ENCODE measurements at regions not wholly inside any gene's neighbourhood (a gene's known extent, or its start where the extent isn't known, plus 50 kb on each side); places are given as distances from the start of the nearest gene placed in this dataset.
"Not testable (repeated sequence)": the region's sequence is repeated elsewhere in the genome, so short reads cannot be mapped to it uniquely, and the experiment has no call there.

DNA sequence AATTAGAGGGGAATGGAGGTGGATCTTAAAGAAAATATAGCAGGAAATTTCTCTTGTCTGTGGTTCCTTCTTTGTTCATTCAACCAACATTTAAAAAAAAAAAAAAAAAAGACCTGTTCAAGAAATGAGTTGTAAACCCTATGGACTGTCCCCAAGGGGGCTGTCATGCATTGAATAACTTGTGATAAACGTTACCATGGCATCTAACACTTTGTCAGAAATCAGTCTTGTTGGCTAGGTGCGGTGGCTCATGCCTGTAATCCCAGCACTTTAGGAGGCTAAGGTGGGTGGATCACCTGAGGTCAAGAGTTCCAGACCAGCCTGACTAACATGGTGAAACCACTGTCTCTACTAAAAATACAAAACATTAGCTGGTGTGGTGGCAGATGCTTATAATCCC, 381.7 kb downstream of the BCKDHB start:
- Histone ChIP-seq H3K4me1 (no peaks in the 10 kb centered on the region), H3K36me3 (ENCODE audit: insufficient read depth in 1 of 2, low read depth in 1 of 2) (no peaks in the 10 kb centered on the region), H3K9me3 (no peaks in the 10 kb centered on the region), H3K27ac (no peak overlapping the region), H3K27me3 (ENCODE audit: insufficient read depth in 3 of 3, low read length in 2 of 3) (no peaks in the 10 kb centered on the region), H3K4me3 (no peak overlapping the region)
- TF ChIP-seq, protein P1, sequence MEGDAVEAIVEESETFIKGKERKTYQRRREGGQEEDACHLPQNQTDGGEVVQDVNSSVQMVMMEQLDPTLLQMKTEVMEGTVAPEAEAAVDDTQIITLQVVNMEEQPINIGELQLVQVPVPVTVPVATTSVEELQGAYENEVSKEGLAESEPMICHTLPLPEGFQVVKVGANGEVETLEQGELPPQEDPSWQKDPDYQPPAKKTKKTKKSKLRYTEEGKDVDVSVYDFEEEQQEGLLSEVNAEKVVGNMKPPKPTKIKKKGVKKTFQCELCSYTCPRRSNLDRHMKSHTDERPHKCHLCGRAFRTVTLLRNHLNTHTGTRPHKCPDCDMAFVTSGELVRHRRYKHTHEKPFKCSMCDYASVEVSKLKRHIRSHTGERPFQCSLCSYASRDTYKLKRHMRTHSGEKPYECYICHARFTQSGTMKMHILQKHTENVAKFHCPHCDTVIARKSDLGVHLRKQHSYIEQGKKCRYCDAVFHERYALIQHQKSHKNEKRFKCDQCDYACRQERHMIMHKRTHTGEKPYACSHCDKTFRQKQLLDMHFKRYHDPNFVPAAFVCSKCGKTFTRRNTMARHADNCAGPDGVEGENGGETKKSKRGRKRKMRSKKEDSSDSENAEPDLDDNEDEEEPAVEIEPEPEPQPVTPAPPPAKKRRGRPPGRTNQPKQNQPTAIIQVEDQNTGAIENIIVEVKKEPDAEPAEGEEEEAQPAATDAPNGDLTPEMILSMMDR (IDR thresholded peaks at IDR 0.05): no peak
- 38 to 48% (median 42%) methylated on average over 2 of the region's 2 CpGs for WGBS, 3 donors
- intact Hi-C loops (cut with DNase I): no loop called here
- no peak for DNase-seq
- ATAC-seq: no peak

DNA sequence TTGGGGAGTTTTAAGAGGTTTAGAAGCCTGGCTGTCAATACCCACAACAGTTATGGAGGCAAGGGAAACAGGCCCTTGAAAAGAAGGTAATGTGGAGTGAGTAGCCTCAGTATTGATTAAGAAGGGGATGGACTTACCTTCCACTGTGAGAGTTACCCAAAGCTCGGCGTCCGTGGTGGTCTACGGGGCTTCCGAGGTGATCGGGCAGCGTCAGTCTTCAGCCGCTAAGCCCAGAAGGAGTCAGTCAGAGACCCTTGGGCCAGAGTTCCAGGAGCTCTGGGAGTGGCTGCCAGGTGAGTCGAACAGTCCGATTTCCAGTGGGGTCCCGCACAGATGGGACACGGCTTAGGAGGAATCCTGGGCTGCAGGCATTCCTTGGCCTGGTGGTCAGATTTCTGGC, 379.0 kb downstream of the BCKDHB start:
- H3K4me1 ChIP-seq; intact Hi-C loops (cut with DNase I); H3K9me3 ChIP-seq; ATAC-seq; DNase-seq; H3K36me3 ChIP-seq (ENCODE audit: insufficient read depth in 1 of 2, low read depth in 1 of 2); H3K27me3 ChIP-seq (ENCODE audit: insufficient read depth in 3 of 3, low read length in 2 of 3); H3K27ac ChIP-seq; H3K4me3 ChIP-seq: not testable (repeated sequence)
- 93 to 96% (median 95%) methylated on average over 10 to 12 of the region's 12 CpGs for WGBS, 3 donors

DNA sequence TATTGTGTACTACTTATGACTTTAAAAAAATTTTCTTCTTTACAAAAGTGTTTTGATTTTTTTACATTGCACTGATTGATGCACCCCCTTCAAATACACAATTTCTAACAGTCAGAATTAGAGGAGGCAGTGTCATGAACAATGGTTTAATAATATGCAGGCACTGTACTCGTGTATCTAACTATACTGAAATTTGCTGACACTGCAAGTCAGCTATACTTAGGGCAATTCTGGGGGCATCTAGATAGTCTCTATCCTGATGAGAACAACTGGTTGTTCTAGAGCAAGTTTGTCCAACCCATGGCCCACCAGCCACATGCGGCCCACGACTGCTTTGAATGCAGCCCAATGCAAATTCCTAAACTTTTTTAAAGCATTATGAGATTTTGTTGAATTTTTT, 375.6 kb downstream of the BCKDHB start:
- TF ChIP-seq, protein P1 (IDR thresholded peaks at IDR 0.05): no peak
- intact Hi-C loops (cut with DNase I): no loop called here
- no peak for ATAC-seq
- no peak for DNase-seq
- 86 to 90% (median 88%) methylated on average over 3 of the region's 3 CpGs for WGBS, 3 donors
- no peaks in the 10 kb centered on the region for H3K9me3 ChIP-seq
- H3K36me3 ChIP-seq (ENCODE audit: insufficient read depth in 1 of 2, low read depth in 1 of 2): no peaks in the 10 kb centered on the region
- H3K27ac ChIP-seq: no peak overlapping the region
- H3K4me3 ChIP-seq: no peak overlapping the region
- H3K4me1 ChIP-seq: no peaks in the 10 kb centered on the region
- H3K27me3 ChIP-seq (ENCODE audit: insufficient read depth in 3 of 3, low read length in 2 of 3): no peaks in the 10 kb centered on the region

DNA sequence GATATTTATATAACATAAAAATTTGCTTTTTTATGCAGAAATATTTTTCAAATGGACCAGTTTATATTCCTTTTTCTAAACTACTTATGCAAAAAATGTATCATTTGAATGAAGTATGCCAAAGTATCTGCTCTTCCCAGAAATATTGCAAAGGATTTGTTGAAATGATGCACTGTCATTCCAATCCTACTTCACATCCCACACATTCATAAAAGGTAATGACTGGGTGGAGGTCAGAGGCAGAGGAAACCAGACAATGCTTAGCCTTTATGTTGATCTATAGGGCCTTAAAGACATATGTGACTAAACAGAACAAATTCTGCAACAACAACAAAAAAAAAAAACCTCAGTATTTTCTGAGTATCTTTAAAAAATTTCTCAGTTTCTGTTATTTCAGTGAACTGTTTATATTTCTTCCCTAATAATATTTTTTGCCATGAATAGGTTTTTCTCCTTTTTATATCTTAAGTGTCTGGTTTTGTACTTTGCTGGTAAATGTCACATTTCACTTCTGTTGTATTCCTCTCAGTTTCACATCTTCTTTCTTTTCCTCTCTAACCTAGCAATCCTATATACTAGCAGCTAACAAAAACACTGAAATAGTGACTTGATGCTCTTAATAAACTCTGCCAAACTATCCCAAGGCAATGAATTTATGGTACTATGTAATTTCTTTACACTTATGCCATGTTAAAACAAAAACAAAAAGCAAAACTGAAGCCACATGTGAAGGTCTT, 374.1 kb downstream of the BCKDHB start:
- Histone ChIP-seq H3K27me3 (ENCODE audit: insufficient read depth in 3 of 3, low read length in 2 of 3) (no peaks in the 10 kb centered on the region), H3K9me3 (no peaks in the 10 kb centered on the region), H3K4me3 (no peak overlapping the region), H3K27ac (no peak overlapping the region), H3K36me3 (ENCODE audit: insufficient read depth in 1 of 2, low read depth in 1 of 2) (no peaks in the 10 kb centered on the region), H3K4me1 (no peaks in the 10 kb centered on the region)
- TF ChIP-seq, protein P1 (IDR thresholded peaks at IDR 0.05): no peak
- intact Hi-C loops (cut with DNase I): no loop called here
- ATAC-seq: no peak
- DNase-seq: no peak

DNA sequence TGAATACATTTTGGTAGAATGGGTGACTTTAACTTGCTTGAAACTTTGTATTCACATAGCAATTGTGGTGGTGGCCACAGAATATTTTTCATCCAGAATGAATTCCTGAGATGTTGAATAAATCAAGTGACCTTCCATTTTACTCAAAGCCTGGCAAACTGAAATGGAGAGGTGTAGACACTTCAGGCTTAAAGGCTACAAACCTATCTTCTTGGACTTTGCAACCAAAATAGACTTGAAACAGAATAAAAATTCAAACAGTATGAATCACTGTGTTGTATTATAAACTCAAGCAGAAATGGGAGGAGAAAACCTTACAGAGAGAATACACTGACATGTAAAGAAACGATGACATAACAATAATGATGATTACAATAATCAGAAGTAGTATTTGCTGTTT, 371.6 kb downstream of the BCKDHB start:
- WGBS, 3 donors: 93 to 100% (median 97%) methylated on average over 1 of the region's 1 CpG
- H3K9me3 ChIP-seq: no peaks in the 10 kb centered on the region
- TF ChIP-seq, protein P1 (IDR thresholded peaks at IDR 0.05): no peak
- H3K4me1 ChIP-seq: no peaks in the 10 kb centered on the region
- ATAC-seq (no peak), DNase-seq (no peak)
- no peak overlapping the region for H3K27ac ChIP-seq
- intact Hi-C loops (cut with DNase I): no loop called here
- H3K4me3 ChIP-seq: no peak overlapping the region
- no peaks in the 10 kb centered on the region for H3K27me3 ChIP-seq (ENCODE audit: insufficient read depth in 3 of 3, low read length in 2 of 3)
- H3K36me3 ChIP-seq (ENCODE audit: insufficient read depth in 1 of 2, low read depth in 1 of 2): no peaks in the 10 kb centered on the region

Data from psoas muscle (tissue), 7 donors.